B cell (primary cell): ENCODE measurements at regions not wholly inside any gene's neighbourhood (a gene's known extent, or its start where the extent isn't known, plus 50 kb on each side); places are given as distances from the start of the nearest gene placed in this dataset.

Source experiments
- ATAC-seq: fragments of 200-7000 bp; cut with Tn5 transposase; one replicate; pipeline ENCODE4 v1.10.0; 2021; ENCODE audit warnings: low read depth, mild to moderate bottlenecking, moderate number of reproducible peaks, moderate library complexity
- CTCF ChIA-PET: fragments of 350-600 bp; sonication (Branson Sonifier 250); formaldehyde crosslinking; loops from one replicate; lab custom pipeline; 2021; ENCODE audit warnings: antibody characterized with exemption, inconsistent platforms; lab: Charles Lee
- POLR2A ChIA-PET: fragments of 350-600 bp; sonication (Branson Sonifier 250); formaldehyde crosslinking; loops from one replicate; lab custom pipeline; 2021; ENCODE audit warnings: antibody characterized with exemption; lab: Charles Lee
- DNase-seq: peaks from one replicate; pipeline ENCODE4 v3.0.0; 2013
- H2AFZ ChIP-seq: 2 replicates; pipeline ENCODE4 v1.6.1; 2012; ENCODE audit warnings: mild to moderate bottlenecking, low read depth, low read length; ENCODE audit not compliant: insufficient read depth, poor library complexity, severe bottlenecking
- H3K27ac ChIP-seq, 2 donors: 1 replicate in 1 of 2; 2 replicates in 1 of 2; pipeline ENCODE4 v1.5.1; 2012 to 2013; ENCODE audit warnings: low read length in 2 of 2, mild to moderate bottlenecking in 2 of 2, moderate library complexity in 1 of 2
- H3K27me3 ChIP-seq, 4 experiments: fragments of 200-600 bp in 1 of 4; sonication (generic) in 1 of 4; replicated peaks in 1 of 4; 1 replicate in 2 of 4; 2 replicates in 2 of 4; pipeline versions ENCODE4 v1.6.1 to v1.7.0; 2013 to 2016; ENCODE audit warnings: low read length in 3 of 4, mild to moderate bottlenecking in 2 of 4, mixed read lengths in 1 of 4, moderate library complexity in 1 of 4; ENCODE audit not compliant: insufficient read depth in 4 of 4, control insufficient read depth in 3 of 4; ENCODE audit errors: control extremely low read depth in 1 of 4
- H3K36me3 ChIP-seq, 2 experiments: replicated peaks in 1 of 2; 1 replicate in 1 of 2; 2 replicates in 1 of 2; pipeline versions ENCODE4 v1.6.1 to v1.7.1; 2013; ENCODE audit warnings: low read length in 1 of 2; ENCODE audit not compliant: insufficient read depth in 2 of 2, control insufficient read depth in 1 of 2; ENCODE audit errors: control extremely low read depth in 1 of 2, extremely low read depth in 1 of 2
- H3K4me1 ChIP-seq, 2 donors: fragments of 200-600 bp in 1 of 2; sonication (generic) in 1 of 2; 1 replicate in 1 of 2; 2 replicates in 1 of 2; pipeline versions ENCODE4 v1.5.1 to v1.6.1; 2013 to 2017; ENCODE audit warnings: low read length in 2 of 2; ENCODE audit not compliant: control insufficient read depth in 2 of 2, insufficient read depth in 2 of 2
- H3K4me2 ChIP-seq: replicated peaks from 2 replicates; pipeline ENCODE3; 2012; ENCODE audit warnings: mild to moderate bottlenecking, low read depth, low read length; ENCODE audit not compliant: poor library complexity, severe bottlenecking
- H3K4me3 ChIP-seq, 5 experiments: fragments of 200-600 bp in 1 of 5; sonication (generic) in 1 of 5; 1 replicate in 3 of 5; 2 replicates in 2 of 5; pipeline versions ENCODE4 v1.5.1 to v1.7.0; 2011 to 2016; ENCODE audit warnings: low read length in 4 of 5, mild to moderate bottlenecking in 4 of 5, low read depth in 2 of 5, control low read depth in 1 of 5, moderate library complexity in 1 of 5; ENCODE audit not compliant: insufficient read depth in 1 of 5; ENCODE audit errors: control extremely low read depth in 1 of 5, extremely low read depth in 1 of 5
- H3K79me2 ChIP-seq: fragments of 200-600 bp; sonication (generic); one replicate; pipeline ENCODE4 v1.6.0; 2016; ENCODE audit warnings: low read length; ENCODE audit not compliant: control insufficient read depth, insufficient read depth
- H3K9ac ChIP-seq: fragments of 200-600 bp; sonication (generic); 2 replicates; pipeline ENCODE4 v1.6.1; 2017; ENCODE audit warnings: mild to moderate bottlenecking, low read length, moderate library complexity
- H3K9me3 ChIP-seq, 3 donors: one replicate each; pipeline versions ENCODE4 v1.6.1 to v1.7.1; 2013; ENCODE audit warnings: low read length in 2 of 3; ENCODE audit not compliant: control insufficient read depth in 2 of 3, insufficient read depth in 1 of 3; ENCODE audit errors: control extremely low read depth in 1 of 3
- H4K20me1 ChIP-seq: 2 replicates; pipeline ENCODE4 v1.6.0; 2012; ENCODE audit warnings: mild to moderate bottlenecking, low read length; ENCODE audit not compliant: insufficient read depth, control insufficient read depth, poor library complexity, severe bottlenecking
- H3K27ac Mint-ChIP-seq: one replicate; pipeline ENCODE4 v1.8.0; 2021; ENCODE audit warnings: mixed read lengths
- H3K27me3 Mint-ChIP-seq: one replicate; pipeline ENCODE4 v1.8.0; 2021; ENCODE audit warnings: mixed read lengths
- H3K4me1 Mint-ChIP-seq: one replicate; pipeline ENCODE4 v1.8.0; 2021; ENCODE audit warnings: mixed read lengths
- H3K4me3 Mint-ChIP-seq: one replicate; pipeline ENCODE4 v1.8.0; 2021; ENCODE audit warnings: mixed read lengths
- H3K9me3 Mint-ChIP-seq: one replicate; pipeline ENCODE4 v1.8.0; 2022; ENCODE audit warnings: mixed read lengths; ENCODE audit not compliant: insufficient read depth
- EZH2 ChIP-seq: IDR thresholded peaks from 2 replicates; pipeline ENCODE4 v1.6.1; 2012; ENCODE audit warnings: borderline replicate concordance, low read depth, mild to moderate bottlenecking, moderate library complexity, low read length; ENCODE audit not compliant: insufficient read depth, poor library complexity, severe bottlenecking
- WGBS: methylation state at CpG from one replicate; pipeline ENCODE4 v1.1.5; 2013; ENCODE audit warnings: missing lambda C conversion rate; ENCODE audit not compliant: insufficient coverage; 5-methylcytosine and 5-hydroxymethylcytosine counted together
- intact Hi-C: fragments of 100-400 bp; cut with micrococcal nuclease; formaldehyde crosslinking; loops from one replicate; pipeline ENCODE4 v1.10.0; 2022
- TF ChIP-seq, protein P1 (sequence below): fragments of 200-600 bp; IDR thresholded peaks from one replicate; pipeline ENCODE4 v1.8.0; 2022; ENCODE audit warnings: antibody characterized with exemption, mild to moderate bottlenecking

DNA sequence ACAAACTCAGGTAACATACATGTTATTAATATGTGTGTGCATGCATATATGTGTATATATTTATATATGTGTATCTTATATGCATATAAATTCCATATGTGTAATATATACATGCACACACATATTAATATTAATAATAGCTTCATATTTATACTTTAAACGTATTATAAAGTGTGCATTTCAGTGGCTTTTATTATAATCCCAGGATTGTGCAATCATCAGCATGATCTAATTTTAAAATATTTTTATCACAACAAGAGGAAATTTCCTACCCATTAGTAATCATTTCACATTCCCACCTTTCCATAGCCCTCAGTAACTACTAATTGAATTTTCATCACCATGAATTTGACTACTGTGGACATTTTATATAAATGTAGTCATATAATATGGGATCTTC, 2211.9 kb upstream of the TENM3 start:
- no peak overlapping the region for H3K4me2 ChIP-seq
- DNase-seq (no peak), ATAC-seq (no peak)
- H3K4me1 Mint-ChIP-seq = no peaks in the 10 kb centered on the region
- no peaks in the 10 kb centered on the region for H3K9me3 Mint-ChIP-seq
- H2AFZ ChIP-seq = no peak overlapping the region
- no peaks in the 10 kb centered on the region for H3K27me3 ChIP-seq
- TF ChIP-seq, protein P1, sequence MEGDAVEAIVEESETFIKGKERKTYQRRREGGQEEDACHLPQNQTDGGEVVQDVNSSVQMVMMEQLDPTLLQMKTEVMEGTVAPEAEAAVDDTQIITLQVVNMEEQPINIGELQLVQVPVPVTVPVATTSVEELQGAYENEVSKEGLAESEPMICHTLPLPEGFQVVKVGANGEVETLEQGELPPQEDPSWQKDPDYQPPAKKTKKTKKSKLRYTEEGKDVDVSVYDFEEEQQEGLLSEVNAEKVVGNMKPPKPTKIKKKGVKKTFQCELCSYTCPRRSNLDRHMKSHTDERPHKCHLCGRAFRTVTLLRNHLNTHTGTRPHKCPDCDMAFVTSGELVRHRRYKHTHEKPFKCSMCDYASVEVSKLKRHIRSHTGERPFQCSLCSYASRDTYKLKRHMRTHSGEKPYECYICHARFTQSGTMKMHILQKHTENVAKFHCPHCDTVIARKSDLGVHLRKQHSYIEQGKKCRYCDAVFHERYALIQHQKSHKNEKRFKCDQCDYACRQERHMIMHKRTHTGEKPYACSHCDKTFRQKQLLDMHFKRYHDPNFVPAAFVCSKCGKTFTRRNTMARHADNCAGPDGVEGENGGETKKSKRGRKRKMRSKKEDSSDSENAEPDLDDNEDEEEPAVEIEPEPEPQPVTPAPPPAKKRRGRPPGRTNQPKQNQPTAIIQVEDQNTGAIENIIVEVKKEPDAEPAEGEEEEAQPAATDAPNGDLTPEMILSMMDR = no peak
- no peak for TF ChIP-seq EZH2
- ChIA-PET POLR2A (no interaction called here), CTCF (no interaction called here)
- H3K27me3 Mint-ChIP-seq = no peaks in the 10 kb centered on the region
- no peaks in the 10 kb centered on the region for H4K20me1 ChIP-seq
- intact Hi-C loops = no loop called here
- no peaks in the 10 kb centered on the region for H3K79me2 ChIP-seq
- H3K4me3 Mint-ChIP-seq = no peak overlapping the region
- no peaks in the 10 kb centered on the region for H3K9me3 ChIP-seq
- no peaks in the 10 kb centered on the region for H3K4me1 ChIP-seq
- no peak overlapping the region for H3K4me3 ChIP-seq
- no peak overlapping the region for H3K9ac ChIP-seq
- H3K27ac Mint-ChIP-seq = no peak overlapping the region
- no peak overlapping the region for H3K27ac ChIP-seq
- no peaks in the 10 kb centered on the region for H3K36me3 ChIP-seq
- WGBS = no CpG with 5 or more reads among the region's 1 CpG

DNA sequence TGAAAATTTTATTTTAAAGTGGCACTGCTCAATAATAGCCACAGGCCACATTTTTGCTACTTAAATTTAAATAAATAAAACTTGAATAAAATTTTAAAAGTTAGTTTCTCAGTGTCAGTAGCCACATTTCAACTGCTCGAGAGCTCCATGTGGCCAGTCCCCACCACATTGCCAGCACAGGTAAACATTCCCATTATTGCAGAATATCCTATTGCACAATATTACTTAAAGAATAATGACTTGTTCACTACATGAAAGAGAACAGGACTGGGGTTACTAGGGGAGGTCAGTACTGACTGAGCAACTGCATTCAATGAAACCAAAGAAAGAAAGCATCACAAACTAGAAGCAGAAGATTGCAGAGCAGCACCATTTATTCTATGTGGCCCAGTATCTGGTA, 2201.6 kb upstream of the TENM3 start:
- POLR2A ChIA-PET = no interaction called here
- H3K27ac Mint-ChIP-seq = no peak overlapping the region

More for the DNA sequence above, 2201.6 kb upstream of the TENM3 start:
- WGBS = no CpG with 5 or more reads among the region's 1 CpG
- Histone ChIP-seq H3K9me3 (peaks cover 0 to 1% (median 0%) of the 10 kb centered on the region in 3 donors), H3K4me1 (no peaks in the 10 kb centered on the region), H4K20me1 (no peaks in the 10 kb centered on the region), H3K79me2 (no peaks in the 10 kb centered on the region), H3K36me3 (no peaks in the 10 kb centered on the region), H3K9ac (no peak overlapping the region), H2AFZ (no peak overlapping the region), H3K27me3 (no peaks in the 10 kb centered on the region), H3K27ac (no peak overlapping the region), H3K4me3 (no peak overlapping the region), H3K4me2 (no peak overlapping the region)
- H3K4me1 Mint-ChIP-seq = no peaks in the 10 kb centered on the region
- TF ChIP-seq EZH2 = no peak
- TF ChIP-seq, protein P1 = no peak
- CTCF ChIA-PET = no interaction called here
- ATAC-seq (no peak), DNase-seq (no peak)
- intact Hi-C loops = no loop called here
- no peak overlapping the region for H3K4me3 Mint-ChIP-seq
- H3K27me3 Mint-ChIP-seq = no peaks in the 10 kb centered on the region
- no peaks in the 10 kb centered on the region for H3K9me3 Mint-ChIP-seq
